ENCODE measurements at regions not wholly inside any gene's neighbourhood (a gene's known extent, or its start where the extent isn't known, plus 50 kb on each side); places are given as distances from the start of the nearest gene placed in this dataset.

GRCh38 chr5:44891116-44891515 is 82.4 kb downstream of the MRPS30 start:
- intact Hi-C loops (cut with DNase I), result no loop called here

GRCh38 chr5:44900273-44900954 is 91.7 kb downstream of the MRPS30 start:
- TF ChIP-seq POLR2AphosphoS5 (IDR thresholded peaks at IDR 0.05) (no peak), CTCF (IDR thresholded peaks at IDR 0.05) (no peak), POLR2A (IDR thresholded peaks at IDR 0.05) (no peak), EP300 (IDR thresholded peaks at IDR 0.05) (no peak)

More at GRCh38 chr5:44891116-44891515, 82.4 kb downstream of the MRPS30 start:
- Histone ChIP-seq H3K4me1 (no peaks in the 10 kb centered on the region), H3K27me3 (no peaks in the 10 kb centered on the region), H3K9me3 (no peaks in the 10 kb centered on the region), H3K4me3 (no peak overlapping the region), H3K27ac (no peak overlapping the region), H3K36me3 (no peaks in the 10 kb centered on the region)
- no peak for DNase-seq
- TF ChIP-seq EP300 (IDR thresholded peaks at IDR 0.05) (no peak), POLR2AphosphoS5 (IDR thresholded peaks at IDR 0.05) (no peak), CTCF (IDR thresholded peaks at IDR 0.05) (no peak), POLR2A (IDR thresholded peaks at IDR 0.05) (no peak)

GRCh38 chr5:44907396-44907795 is 98.6 kb downstream of the MRPS30 start:
- WGBS, 2 donors, result 48 to 81% methylated on average over 5 of the region's 5 CpGs
- no peak for DNase-seq
- no peak for TF ChIP-seq EP300 (IDR thresholded peaks at IDR 0.05)
- no peak for TF ChIP-seq POLR2A (IDR thresholded peaks at IDR 0.05)
- no peak for TF ChIP-seq POLR2AphosphoS5 (IDR thresholded peaks at IDR 0.05)
- TF ChIP-seq CTCF (IDR thresholded peaks at IDR 0.05), result no peak
- Histone ChIP-seq H3K27me3 (no peaks in the 10 kb centered on the region), H3K9me3 (no peaks in the 10 kb centered on the region), H3K4me1 (no peaks in the 10 kb centered on the region), H3K27ac (no peak overlapping the region), H3K36me3 (no peaks in the 10 kb centered on the region), H3K4me3 (no peak overlapping the region)
- intact Hi-C loops (cut with DNase I), result no loop called here

More at GRCh38 chr5:44900273-44900954, 91.7 kb downstream of the MRPS30 start:
- DNase-seq, result no peak
- H3K4me3 ChIP-seq, result no peak overlapping the region
- H3K4me1 ChIP-seq, result no peaks in the 10 kb centered on the region
- H3K9me3 ChIP-seq, result no peaks in the 10 kb centered on the region
- intact Hi-C loops (cut with DNase I), result no loop called here
- no peak overlapping the region for H3K27ac ChIP-seq
- H3K27me3 ChIP-seq, result no peaks in the 10 kb centered on the region
- H3K36me3 ChIP-seq, result no peaks in the 10 kb centered on the region

- no peak for DNase-seq
- no peak overlapping the region for H3K27ac ChIP-seq
- no peaks in the 10 kb centered on the region for H3K9me3 ChIP-seq
- no peak overlapping the region for H3K4me3 ChIP-seq
- no peaks in the 10 kb centered on the region for H3K36me3 ChIP-seq
- H3K4me1 ChIP-seq, result no peaks in the 10 kb centered on the region
- no peaks in the 10 kb centered on the region for H3K27me3 ChIP-seq
- intact Hi-C loops (cut with DNase I), result no loop called here
- no peak for TF ChIP-seq EP300 (IDR thresholded peaks at IDR 0.05)
- TF ChIP-seq CTCF (IDR thresholded peaks at IDR 0.05), result no peak
- 68 to 81% methylated on average over 1 of the region's 1 CpG for WGBS, 2 donors
These were observed 100.3 kb downstream of the MRPS30 start for GRCh38 chr5:44909004-44909403.

- no peak overlapping the region for H3K27ac ChIP-seq
- H3K27me3 ChIP-seq, result no peaks in the 10 kb centered on the region
- H3K4me1 ChIP-seq, result no peaks in the 10 kb centered on the region
- H3K36me3 ChIP-seq, result no peaks in the 10 kb centered on the region
- no peaks in the 10 kb centered on the region for H3K9me3 ChIP-seq
- no peak overlapping the region for H3K4me3 ChIP-seq
- intact Hi-C loops (cut with DNase I), result no loop called here
- TF ChIP-seq POLR2AphosphoS5 (IDR thresholded peaks at IDR 0.05) (no peak), CTCF (IDR thresholded peaks at IDR 0.05) (no peak), POLR2A (IDR thresholded peaks at IDR 0.05) (no peak), EP300 (IDR thresholded peaks at IDR 0.05) (no peak)
- 82 to 85% methylated on average over 1 of the region's 1 CpG for WGBS, 2 donors
- DNase-seq, result no peak
These were observed 102.8 kb downstream of the MRPS30 start for GRCh38 chr5:44911501-44911900.

All from sigmoid colon (tissue), 6 donors.